ENCODE measurements at regions not wholly inside any gene's neighbourhood (a gene's known extent, or its start where the extent isn't known, plus 50 kb on each side); places are given as distances from the start of the nearest gene placed in this dataset.
"Not testable (repeated sequence)": the region's sequence is repeated elsewhere in the genome, so short reads cannot be mapped to it uniquely, and the experiment has no call there.

GRCh38 chr11:10969387-10969786 is 111.5 kb upstream of the ZBED5 start:
- no peaks in the 10 kb centered on the region for H3K9me1 ChIP-seq (replicated peaks; ENCODE audit: control insufficient read depth, extremely low read depth, insufficient read depth, low read length)
- H3K36me3 ChIP-seq (ENCODE audit: control insufficient read depth in 2 of 2, extremely low read depth in 1 of 2, insufficient read depth in 2 of 2, low read length in 2 of 2) = no peaks in the 10 kb centered on the region
- no peaks in the 10 kb centered on the region for H4K20me1 ChIP-seq (replicated peaks; ENCODE audit: control insufficient read depth, extremely low read depth, insufficient read depth, low read length)
- BruUV-seq (replicated peaks) = no TSS peak
- H3K27ac ChIP-seq (ENCODE audit: insufficient read depth, low read depth, low read length) = no peak overlapping the region
- dilution Hi-C loops (cut with MboI; ENCODE audit: extremely low pct_ligation_motif_present, low sequenced_read_pairs) = no loop called here
- DNase-seq (ENCODE audit: low read depth, low spot score) = no peak
- H3K27me3 ChIP-seq (ENCODE audit: control insufficient read depth in 2 of 2, insufficient read depth in 2 of 2, low read length in 2 of 2) = peaks cover 5 to 7% of the 10 kb centered on the region in 2 experiments
- H3K9me3 ChIP-seq (replicated peaks; ENCODE audit: control insufficient read depth, insufficient read depth, low read length) = no peaks in the 10 kb centered on the region
- no peak overlapping the region for H3K9ac ChIP-seq (replicated peaks; ENCODE audit: extremely low read depth, insufficient read depth, low read length)
- FAIRE-seq = no peak
- TF ChIP-seq JUN (IDR thresholded peaks at IDR 0.05; ENCODE audit: borderline replicate concordance, insufficient read depth, insufficient read length, low read depth) (no peak), MYC (IDR thresholded peaks at IDR 0.05; ENCODE audit: low read depth, low read length) (no peak), MAX (IDR thresholded peaks at IDR 0.05; ENCODE audit: insufficient read depth, insufficient read length) (no peak), GATA2 (IDR thresholded peaks at IDR 0.05; ENCODE audit: insufficient read depth, insufficient read length, low read depth, low read length) (no peak), CTCF (IDR thresholded peaks at IDR 0.05; ENCODE audit: extremely low read depth in 1 of 2, insufficient read depth in 1 of 2, low read depth in 1 of 2, low read length in 2 of 2) (no peak), POLR2AphosphoS5 (IDR thresholded peaks at IDR 0.05; ENCODE audit: insufficient read depth, low read depth, low read length) (no peak), EZH2 (IDR thresholded peaks at IDR 0.05; ENCODE audit: borderline replicate concordance, low read depth, low read length, severe bottlenecking) (no peak), FOS (IDR thresholded peaks at IDR 0.05; ENCODE audit: borderline replicate concordance, insufficient read depth, low read length) (no peak), POLR2A (IDR thresholded peaks at IDR 0.05; ENCODE audit: low read depth, low read length) (no peak)
- CTCF ChIA-PET = interaction anchor here (1.3 kb wide), 1 partner anchor 41 kb away, joined by 3 read pairs; no protein-coding TSS in a partner anchor
- H3K4me3 ChIP-seq (replicated peaks in 1 of 3; ENCODE audit: insufficient read depth in 1 of 3, low read depth in 1 of 3, low read length in 3 of 3) = no peak overlapping the region
- no peak overlapping the region for H2AFZ ChIP-seq (ENCODE audit: low read depth, low read length)
- no peaks in the 10 kb centered on the region for H3K79me2 ChIP-seq (ENCODE audit: control insufficient read depth, insufficient read depth, low read length)
- POLR2A ChIA-PET = no interaction called here
- no peak overlapping the region for H3K4me2 ChIP-seq (ENCODE audit: insufficient read depth, low read length)
- intact Hi-C loops (cut with micrococcal nuclease) = no loop called here
- no peaks in the 10 kb centered on the region for H3K4me1 ChIP-seq (ENCODE audit: control insufficient read depth, extremely low read depth, insufficient read depth, low read length)

- H3K9me3 ChIP-seq (replicated peaks; ENCODE audit: control insufficient read depth, insufficient read depth, low read length); H3K9ac ChIP-seq (replicated peaks; ENCODE audit: extremely low read depth, insufficient read depth, low read length); BruUV-seq (replicated peaks); POLR2A ChIA-PET; H3K27ac ChIP-seq (ENCODE audit: insufficient read depth, low read depth, low read length); CTCF ChIA-PET; H3K4me3 ChIP-seq (replicated peaks in 1 of 3; ENCODE audit: insufficient read depth in 1 of 3, low read depth in 1 of 3, low read length in 3 of 3); H3K4me2 ChIP-seq (ENCODE audit: insufficient read depth, low read length); H3K4me1 ChIP-seq (ENCODE audit: control insufficient read depth, extremely low read depth, insufficient read depth, low read length); H3K36me3 ChIP-seq (ENCODE audit: control insufficient read depth in 2 of 2, extremely low read depth in 1 of 2, insufficient read depth in 2 of 2, low read length in 2 of 2); intact Hi-C loops (cut with micrococcal nuclease); H3K9me1 ChIP-seq (replicated peaks; ENCODE audit: control insufficient read depth, extremely low read depth, insufficient read depth, low read length); FAIRE-seq; H4K20me1 ChIP-seq (replicated peaks; ENCODE audit: control insufficient read depth, extremely low read depth, insufficient read depth, low read length); DNase-seq (ENCODE audit: low read depth, low spot score); H3K79me2 ChIP-seq (ENCODE audit: control insufficient read depth, insufficient read depth, low read length); dilution Hi-C loops (cut with MboI; ENCODE audit: extremely low pct_ligation_motif_present, low sequenced_read_pairs); H2AFZ ChIP-seq (ENCODE audit: low read depth, low read length): not testable (repeated sequence)
- H3K27me3 ChIP-seq (ENCODE audit: control insufficient read depth in 2 of 2, insufficient read depth in 2 of 2, low read length in 2 of 2) = peaks cover 10 to 18% of the 10 kb centered on the region in 2 experiments
Measured at GRCh38 chr11:10956884-10957283, 99.0 kb upstream of the ZBED5 start.
